ENCODE measurements at regions not wholly inside any gene's neighbourhood (a gene's known extent, or its start where the extent isn't known, plus 50 kb on each side); places are given as distances from the start of the nearest gene placed in this dataset.

GRCh38 chr9:109923471-109923760 is 143.4 kb downstream of the PALM2AKAP2 start:
- no peaks in the 10 kb centered on the region for H3K9me3 Mint-ChIP-seq
- peaks cover 38% of the 10 kb centered on the region for H3K4me1 Mint-ChIP-seq
- H3K27me3 Mint-ChIP-seq (ENCODE audit: low read depth): peaks cover 15% of the 10 kb centered on the region
- H3K36me3 Mint-ChIP-seq (ENCODE audit: low read depth): peaks cover 7% of the 10 kb centered on the region
- H3K27ac Mint-ChIP-seq: peak overlapping the region in 2 of 3 experiments; percentile 14 to 44
- no peak for TF ChIP-seq CTCF (IDR thresholded peaks at IDR 0.05; ENCODE audit: unreplicated experiment in 3 of 3)
- H3K4me3 Mint-ChIP-seq: no peak overlapping the region

- Mint-ChIP-seq H3K27ac (peak overlapping the region in 2 of 3 experiments; percentile 14 to 44), H3K4me3 (no peak overlapping the region), H3K27me3 (ENCODE audit: low read depth) (peaks cover 15% of the 10 kb centered on the region), H3K4me1 (peaks cover 34% of the 10 kb centered on the region), H3K9me3 (no peaks in the 10 kb centered on the region), H3K36me3 (ENCODE audit: low read depth) (peaks cover 7% of the 10 kb centered on the region)
- no peak for TF ChIP-seq CTCF (IDR thresholded peaks at IDR 0.05; ENCODE audit: unreplicated experiment in 3 of 3)
These were observed 143.8 kb downstream of the PALM2AKAP2 start for GRCh38 chr9:109923806-109924205.

GRCh38 chr9:109925799-109926198 is 145.8 kb downstream of the PALM2AKAP2 start:
- H3K4me3 Mint-ChIP-seq: no peak overlapping the region
- H3K36me3 Mint-ChIP-seq (ENCODE audit: low read depth): peaks cover 10% of the 10 kb centered on the region
- H3K27me3 Mint-ChIP-seq (ENCODE audit: low read depth): peaks cover 15% of the 10 kb centered on the region
- peaks cover 26% of the 10 kb centered on the region for H3K4me1 Mint-ChIP-seq
- H3K9me3 Mint-ChIP-seq: no peaks in the 10 kb centered on the region
- TF ChIP-seq CTCF (IDR thresholded peaks at IDR 0.05; ENCODE audit: unreplicated experiment in 3 of 3): no peak
- H3K27ac Mint-ChIP-seq: no peak overlapping the region

- peaks cover 20% of the 10 kb centered on the region for H3K4me1 Mint-ChIP-seq
- no peak overlapping the region for H3K27ac Mint-ChIP-seq
- no peak for TF ChIP-seq CTCF (IDR thresholded peaks at IDR 0.05; ENCODE audit: unreplicated experiment in 3 of 3)
- no peaks in the 10 kb centered on the region for H3K9me3 Mint-ChIP-seq
- no peak overlapping the region for H3K4me3 Mint-ChIP-seq
- peaks cover 19% of the 10 kb centered on the region for H3K27me3 Mint-ChIP-seq (ENCODE audit: low read depth)
- H3K36me3 Mint-ChIP-seq (ENCODE audit: low read depth): peaks cover 10% of the 10 kb centered on the region
These were observed 146.4 kb downstream of the PALM2AKAP2 start for GRCh38 chr9:109926421-109926869.

GRCh38 chr9:109931623-109932022 is 151.6 kb downstream of the PALM2AKAP2 start:
- no peak overlapping the region for H3K27ac Mint-ChIP-seq
- H3K9me3 Mint-ChIP-seq: no peaks in the 10 kb centered on the region
- peaks cover 9% of the 10 kb centered on the region for H3K27me3 Mint-ChIP-seq (ENCODE audit: low read depth)
- TF ChIP-seq CTCF (IDR thresholded peaks at IDR 0.05; ENCODE audit: unreplicated experiment in 3 of 3): no peak
- H3K36me3 Mint-ChIP-seq (ENCODE audit: low read depth): peaks cover 4% of the 10 kb centered on the region
- H3K4me1 Mint-ChIP-seq: no peaks in the 10 kb centered on the region
- H3K4me3 Mint-ChIP-seq: no peak overlapping the region

- Mint-ChIP-seq H3K9me3 (no peaks in the 10 kb centered on the region), H3K27me3 (ENCODE audit: low read depth) (peaks cover 3% of the 10 kb centered on the region), H3K4me1 (no peaks in the 10 kb centered on the region), H3K27ac (no peak overlapping the region), H3K36me3 (ENCODE audit: low read depth) (peaks cover 2% of the 10 kb centered on the region), H3K4me3 (no peak overlapping the region)
- no peak for TF ChIP-seq CTCF (IDR thresholded peaks at IDR 0.05; ENCODE audit: unreplicated experiment in 3 of 3)
These were observed 154.3 kb downstream of the PALM2AKAP2 start for GRCh38 chr9:109934136-109934856.
